HepG2 (cell line): ENCODE measurements at regions not wholly inside any gene's neighbourhood (a gene's known extent, or its start where the extent isn't known, plus 50 kb on each side); places are given as distances from the start of the nearest gene placed in this dataset.

ENCODE experiments used
- FLYWCH1 ChIP-seq: sonication (generic); formaldehyde crosslinking; IDR thresholded peaks from 2 replicates; pipeline ENCODE4 v1.8.1; 2023; ENCODE audit warnings: mild to moderate bottlenecking, missing genetic modification reagents
- HNF4G ChIP-seq, 2 experiments: sonication (generic) in 1 of 2; formaldehyde crosslinking in 1 of 2; IDR thresholded peaks; 2 replicates each; pipeline versions ENCODE4 v1.4.0 to v1.6.1; 2011 to 2020; ENCODE audit warnings: borderline replicate concordance in 2 of 2, low read depth in 2 of 2, mild to moderate bottlenecking in 2 of 2, low read length in 1 of 2, missing genetic modification reagents in 1 of 2, moderate library complexity in 1 of 2
- SRY ChIP-seq: sonication (generic); formaldehyde crosslinking; IDR thresholded peaks from 2 replicates; pipeline ENCODE4 v1.8.0; 2022; ENCODE audit warnings: mild to moderate bottlenecking, missing genetic modification reagents
- ZNF567 ChIP-seq: sonication (generic); formaldehyde crosslinking; IDR thresholded peaks from 2 replicates; pipeline ENCODE4 v1.8.1; 2023; ENCODE audit warnings: mild to moderate bottlenecking, missing genetic modification reagents, borderline replicate concordance
- TF ChIP-seq, protein P1 (sequence below): sonication (generic); formaldehyde crosslinking; IDR thresholded peaks from 2 replicates; pipeline ENCODE4 v1.4.0; 2020; ENCODE audit warnings: mild to moderate bottlenecking, missing genetic modification reagents
- TF ChIP-seq, protein P2 (sequence below), 2 experiments: fragments of 450-650 bp in 1 of 2; sonication (generic) in 1 of 2; formaldehyde crosslinking in 1 of 2; IDR thresholded peaks; 2 replicates each; pipeline versions ENCODE4 v1.6.1 to v1.8.0; 2016 to 2022; ENCODE audit warnings: antibody characterized with exemption in 1 of 2, mild to moderate bottlenecking in 1 of 2, missing genetic modification reagents in 1 of 2
- TF ChIP-seq, protein P3 (sequence below): sonication (generic); formaldehyde crosslinking; IDR thresholded peaks from 2 replicates; pipeline ENCODE4 v1.5.1; 2020; ENCODE audit warnings: mild to moderate bottlenecking, missing genetic modification reagents, borderline replicate concordance
- TF ChIP-seq, protein P4 (sequence below): sonication (generic); formaldehyde crosslinking; IDR thresholded peaks from 2 replicates; pipeline ENCODE4 v1.4.0; 2020; ENCODE audit warnings: low read depth, mild to moderate bottlenecking, missing genetic modification reagents

DNA sequence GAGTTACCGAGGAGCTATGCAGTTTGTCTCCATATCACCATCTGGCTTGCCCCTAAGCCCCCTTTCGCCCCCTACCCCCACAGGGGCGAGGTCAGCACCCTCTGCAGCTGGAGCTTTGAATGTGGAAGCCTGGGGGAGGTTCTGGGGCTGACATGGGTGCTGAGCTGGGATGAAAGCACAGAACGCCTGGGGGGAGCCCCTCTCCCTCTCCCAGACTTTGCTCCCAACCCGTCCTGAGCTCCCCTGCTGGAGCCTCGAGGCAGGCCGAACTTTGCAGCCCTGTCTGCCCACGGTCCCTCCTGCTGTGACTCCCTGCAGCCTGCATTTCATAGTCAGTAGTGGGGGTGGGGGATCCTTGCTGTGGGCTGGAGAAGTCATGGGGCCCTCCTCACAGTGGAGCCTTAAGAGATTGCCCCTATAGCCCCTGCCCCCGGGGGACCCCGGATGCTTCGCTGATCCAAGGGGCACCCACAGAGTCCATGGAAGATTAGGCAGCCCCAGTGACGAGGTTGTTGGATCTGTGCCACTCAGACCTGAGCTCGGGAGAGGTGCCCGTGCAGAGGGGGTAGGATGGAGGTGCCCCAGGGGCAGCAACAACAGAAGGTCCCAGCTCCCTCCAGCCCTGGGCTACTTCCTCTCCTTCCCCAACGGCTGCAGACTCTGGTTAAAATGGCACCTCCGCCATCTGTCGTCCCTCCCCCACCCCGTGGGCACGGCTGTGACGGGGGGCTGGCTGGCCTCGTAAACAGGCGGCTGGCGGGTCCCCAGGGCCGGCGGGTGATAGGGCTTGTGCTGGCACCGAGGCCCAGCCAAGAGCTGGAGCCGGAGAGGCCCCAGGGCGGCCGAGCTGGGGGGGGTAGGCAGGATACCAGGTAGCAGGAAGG is 162.0 kb downstream of the C9orf50 start (continued):
- TF ChIP-seq, protein P1, sequence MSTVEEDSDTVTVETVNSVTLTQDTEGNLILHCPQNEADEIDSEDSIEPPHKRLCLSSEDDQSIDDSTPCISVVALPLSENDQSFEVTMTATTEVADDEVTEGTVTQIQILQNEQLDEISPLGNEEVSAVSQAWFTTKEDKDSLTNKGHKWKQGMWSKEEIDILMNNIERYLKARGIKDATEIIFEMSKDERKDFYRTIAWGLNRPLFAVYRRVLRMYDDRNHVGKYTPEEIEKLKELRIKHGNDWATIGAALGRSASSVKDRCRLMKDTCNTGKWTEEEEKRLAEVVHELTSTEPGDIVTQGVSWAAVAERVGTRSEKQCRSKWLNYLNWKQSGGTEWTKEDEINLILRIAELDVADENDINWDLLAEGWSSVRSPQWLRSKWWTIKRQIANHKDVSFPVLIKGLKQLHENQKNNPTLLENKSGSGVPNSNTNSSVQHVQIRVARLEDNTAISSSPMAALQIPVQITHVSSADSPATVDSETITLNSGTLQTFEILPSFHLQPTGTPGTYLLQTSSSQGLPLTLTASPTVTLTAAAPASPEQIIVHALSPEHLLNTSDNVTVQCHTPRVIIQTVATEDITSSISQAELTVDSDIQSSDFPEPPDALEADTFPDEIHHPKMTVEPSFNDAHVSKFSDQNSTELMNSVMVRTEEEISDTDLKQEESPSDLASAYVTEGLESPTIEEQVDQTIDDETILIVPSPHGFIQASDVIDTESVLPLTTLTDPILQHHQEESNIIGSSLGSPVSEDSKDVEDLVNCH (CRISPR knock-in tag) = no peak
- no peak for TF ChIP-seq SRY (CRISPR knock-in tag)
- TF ChIP-seq, protein P2, sequence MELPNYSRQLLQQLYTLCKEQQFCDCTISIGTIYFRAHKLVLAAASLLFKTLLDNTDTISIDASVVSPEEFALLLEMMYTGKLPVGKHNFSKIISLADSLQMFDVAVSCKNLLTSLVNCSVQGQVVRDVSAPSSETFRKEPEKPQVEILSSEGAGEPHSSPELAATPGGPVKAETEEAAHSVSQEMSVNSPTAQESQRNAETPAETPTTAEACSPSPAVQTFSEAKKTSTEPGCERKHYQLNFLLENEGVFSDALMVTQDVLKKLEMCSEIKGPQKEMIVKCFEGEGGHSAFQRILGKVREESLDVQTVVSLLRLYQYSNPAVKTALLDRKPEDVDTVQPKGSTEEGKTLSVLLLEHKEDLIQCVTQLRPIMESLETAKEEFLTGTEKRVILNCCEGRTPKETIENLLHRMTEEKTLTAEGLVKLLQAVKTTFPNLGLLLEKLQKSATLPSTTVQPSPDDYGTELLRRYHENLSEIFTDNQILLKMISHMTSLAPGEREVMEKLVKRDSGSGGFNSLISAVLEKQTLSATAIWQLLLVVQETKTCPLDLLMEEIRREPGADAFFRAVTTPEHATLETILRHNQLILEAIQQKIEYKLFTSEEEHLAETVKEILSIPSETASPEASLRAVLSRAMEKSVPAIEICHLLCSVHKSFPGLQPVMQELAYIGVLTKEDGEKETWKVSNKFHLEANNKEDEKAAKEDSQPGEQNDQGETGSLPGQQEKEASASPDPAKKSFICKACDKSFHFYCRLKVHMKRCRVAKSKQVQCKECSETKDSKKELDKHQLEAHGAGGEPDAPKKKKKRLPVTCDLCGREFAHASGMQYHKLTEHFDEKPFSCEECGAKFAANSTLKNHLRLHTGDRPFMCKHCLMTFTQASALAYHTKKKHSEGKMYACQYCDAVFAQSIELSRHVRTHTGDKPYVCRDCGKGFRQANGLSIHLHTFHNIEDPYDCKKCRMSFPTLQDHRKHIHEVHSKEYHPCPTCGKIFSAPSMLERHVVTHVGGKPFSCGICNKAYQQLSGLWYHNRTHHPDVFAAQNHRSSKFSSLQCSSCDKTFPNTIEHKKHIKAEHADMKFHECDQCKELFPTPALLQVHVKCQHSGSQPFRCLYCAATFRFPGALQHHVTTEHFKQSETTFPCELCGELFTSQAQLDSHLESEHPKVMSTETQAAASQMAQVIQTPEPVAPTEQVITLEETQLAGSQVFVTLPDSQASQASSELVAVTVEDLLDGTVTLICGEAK (IDR thresholded peaks at IDR 0.05) = no peak
- TF ChIP-seq, protein P2 (CRISPR knock-in tag; IDR thresholded peaks at IDR 0.05) = no peak
- TF ChIP-seq, protein P3, sequence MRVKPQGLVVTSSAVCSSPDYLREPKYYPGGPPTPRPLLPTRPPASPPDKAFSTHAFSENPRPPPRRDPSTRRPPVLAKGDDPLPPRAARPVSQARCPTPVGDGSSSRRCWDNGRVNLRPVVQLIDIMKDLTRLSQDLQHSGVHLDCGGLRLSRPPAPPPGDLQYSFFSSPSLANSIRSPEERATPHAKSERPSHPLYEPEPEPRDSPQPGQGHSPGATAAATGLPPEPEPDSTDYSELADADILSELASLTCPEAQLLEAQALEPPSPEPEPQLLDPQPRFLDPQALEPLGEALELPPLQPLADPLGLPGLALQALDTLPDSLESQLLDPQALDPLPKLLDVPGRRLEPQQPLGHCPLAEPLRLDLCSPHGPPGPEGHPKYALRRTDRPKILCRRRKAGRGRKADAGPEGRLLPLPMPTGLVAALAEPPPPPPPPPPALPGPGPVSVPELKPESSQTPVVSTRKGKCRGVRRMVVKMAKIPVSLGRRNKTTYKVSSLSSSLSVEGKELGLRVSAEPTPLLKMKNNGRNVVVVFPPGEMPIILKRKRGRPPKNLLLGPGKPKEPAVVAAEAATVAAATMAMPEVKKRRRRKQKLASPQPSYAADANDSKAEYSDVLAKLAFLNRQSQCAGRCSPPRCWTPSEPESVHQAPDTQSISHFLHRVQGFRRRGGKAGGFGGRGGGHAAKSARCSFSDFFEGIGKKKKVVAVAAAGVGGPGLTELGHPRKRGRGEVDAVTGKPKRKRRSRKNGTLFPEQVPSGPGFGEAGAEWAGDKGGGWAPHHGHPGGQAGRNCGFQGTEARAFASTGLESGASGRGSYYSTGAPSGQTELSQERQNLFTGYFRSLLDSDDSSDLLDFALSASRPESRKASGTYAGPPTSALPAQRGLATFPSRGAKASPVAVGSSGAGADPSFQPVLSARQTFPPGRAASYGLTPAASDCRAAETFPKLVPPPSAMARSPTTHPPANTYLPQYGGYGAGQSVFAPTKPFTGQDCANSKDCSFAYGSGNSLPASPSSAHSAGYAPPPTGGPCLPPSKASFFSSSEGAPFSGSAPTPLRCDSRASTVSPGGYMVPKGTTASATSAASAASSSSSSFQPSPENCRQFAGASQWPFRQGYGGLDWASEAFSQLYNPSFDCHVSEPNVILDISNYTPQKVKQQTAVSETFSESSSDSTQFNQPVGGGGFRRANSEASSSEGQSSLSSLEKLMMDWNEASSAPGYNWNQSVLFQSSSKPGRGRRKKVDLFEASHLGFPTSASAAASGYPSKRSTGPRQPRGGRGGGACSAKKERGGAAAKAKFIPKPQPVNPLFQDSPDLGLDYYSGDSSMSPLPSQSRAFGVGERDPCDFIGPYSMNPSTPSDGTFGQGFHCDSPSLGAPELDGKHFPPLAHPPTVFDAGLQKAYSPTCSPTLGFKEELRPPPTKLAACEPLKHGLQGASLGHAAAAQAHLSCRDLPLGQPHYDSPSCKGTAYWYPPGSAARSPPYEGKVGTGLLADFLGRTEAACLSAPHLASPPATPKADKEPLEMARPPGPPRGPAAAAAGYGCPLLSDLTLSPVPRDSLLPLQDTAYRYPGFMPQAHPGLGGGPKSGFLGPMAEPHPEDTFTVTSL (CRISPR knock-in tag) = 0 out of 2 replicates have a peak, but pooled peaks have one; percentile 13
- TF ChIP-seq ZNF567 (CRISPR knock-in tag) = no peak
- TF ChIP-seq, protein P4, sequence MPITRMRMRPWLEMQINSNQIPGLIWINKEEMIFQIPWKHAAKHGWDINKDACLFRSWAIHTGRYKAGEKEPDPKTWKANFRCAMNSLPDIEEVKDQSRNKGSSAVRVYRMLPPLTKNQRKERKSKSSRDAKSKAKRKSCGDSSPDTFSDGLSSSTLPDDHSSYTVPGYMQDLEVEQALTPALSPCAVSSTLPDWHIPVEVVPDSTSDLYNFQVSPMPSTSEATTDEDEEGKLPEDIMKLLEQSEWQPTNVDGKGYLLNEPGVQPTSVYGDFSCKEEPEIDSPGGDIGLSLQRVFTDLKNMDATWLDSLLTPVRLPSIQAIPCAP (CRISPR knock-in tag) = no peak
- TF ChIP-seq FLYWCH1 (CRISPR knock-in tag) = no peak
- peak; percentile 65 for TF ChIP-seq HNF4G (IDR thresholded peaks at IDR 0.05; ENCODE audit: borderline replicate concordance, low read depth, low read length)
- TF ChIP-seq HNF4G (CRISPR knock-in tag; IDR thresholded peaks at IDR 0.05; ENCODE audit: borderline replicate concordance, low read depth) = no peak
